GM18520 (cell line): ENCODE measurements at regions not wholly inside any gene's neighbourhood (a gene's known extent, or its start where the extent isn't known, plus 50 kb on each side); places are given as distances from the start of the nearest gene placed in this dataset.
"Not testable (repeated sequence)": the region's sequence is repeated elsewhere in the genome, so short reads cannot be mapped to it uniquely, and the experiment has no call there.

Source experiments
- ATAC-seq: cut with Tn5 transposase; IDR thresholded peaks from one replicate; pipeline ENCODE4 v1.9.1; 2021; ENCODE audit not compliant: unreplicated experiment

DNA sequence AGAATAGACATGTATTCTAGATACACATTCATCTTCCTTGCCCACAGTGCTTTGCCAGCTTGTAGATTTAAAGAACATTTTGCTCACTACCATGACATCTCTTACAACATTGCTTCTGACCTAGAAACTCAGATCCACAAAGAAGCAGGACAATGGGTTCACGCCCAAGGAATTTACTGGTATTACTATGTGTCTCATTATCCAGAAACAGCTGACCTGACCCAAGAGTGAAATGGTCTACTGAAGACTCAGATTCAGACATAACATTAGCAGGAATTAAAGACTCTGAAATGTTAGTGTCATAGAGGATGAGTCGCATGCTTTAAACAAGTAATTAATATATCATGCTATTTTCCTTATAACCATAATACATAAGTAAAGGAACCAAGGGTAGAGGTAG, 731.4 kb downstream of the GALC start:
- ATAC-seq = no peak

DNA sequence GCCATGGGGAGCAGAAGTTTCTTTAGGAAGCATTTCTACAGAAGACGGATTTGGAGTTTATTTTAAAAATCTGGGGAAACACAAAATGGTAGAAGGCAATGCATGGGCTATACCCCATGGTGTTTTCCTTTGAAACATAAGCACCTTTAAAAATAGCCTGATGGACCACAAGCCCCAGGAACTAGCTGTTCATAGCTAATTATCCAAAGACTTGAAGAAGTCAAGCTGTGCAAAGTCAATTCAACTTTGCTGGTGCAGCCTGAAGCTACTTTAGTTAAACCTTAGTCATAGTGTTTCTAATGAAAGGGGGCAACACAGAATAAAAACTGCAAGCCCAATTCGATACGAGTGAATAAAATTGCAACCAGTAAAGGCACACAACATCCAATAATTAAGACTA, 732.5 kb downstream of the GALC start:
- no peak for ATAC-seq

GRCh38 chr14:87257421-87257820, 735.6 kb downstream of the GALC start:
- ATAC-seq = no peak

DNA sequence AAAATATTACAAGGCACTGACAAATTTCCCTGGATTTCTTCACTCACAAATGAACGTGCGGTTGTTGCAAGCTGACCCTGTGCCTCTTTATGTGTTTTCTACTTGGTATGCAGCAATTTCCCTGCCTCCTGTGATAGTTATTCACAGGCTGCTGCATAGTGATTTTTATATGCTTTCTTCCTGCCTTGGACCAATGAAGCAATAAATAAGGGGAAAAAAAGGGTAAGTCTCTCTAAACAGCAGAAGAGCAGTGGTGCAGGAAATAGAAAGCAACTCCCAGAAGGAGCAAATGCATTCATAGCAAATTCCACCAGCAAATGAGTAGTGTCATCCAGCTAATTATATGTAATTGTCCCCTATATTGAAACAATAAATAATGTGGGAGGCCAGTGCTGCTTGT, 737.9 kb downstream of the GALC start:
- no peak for ATAC-seq

DNA sequence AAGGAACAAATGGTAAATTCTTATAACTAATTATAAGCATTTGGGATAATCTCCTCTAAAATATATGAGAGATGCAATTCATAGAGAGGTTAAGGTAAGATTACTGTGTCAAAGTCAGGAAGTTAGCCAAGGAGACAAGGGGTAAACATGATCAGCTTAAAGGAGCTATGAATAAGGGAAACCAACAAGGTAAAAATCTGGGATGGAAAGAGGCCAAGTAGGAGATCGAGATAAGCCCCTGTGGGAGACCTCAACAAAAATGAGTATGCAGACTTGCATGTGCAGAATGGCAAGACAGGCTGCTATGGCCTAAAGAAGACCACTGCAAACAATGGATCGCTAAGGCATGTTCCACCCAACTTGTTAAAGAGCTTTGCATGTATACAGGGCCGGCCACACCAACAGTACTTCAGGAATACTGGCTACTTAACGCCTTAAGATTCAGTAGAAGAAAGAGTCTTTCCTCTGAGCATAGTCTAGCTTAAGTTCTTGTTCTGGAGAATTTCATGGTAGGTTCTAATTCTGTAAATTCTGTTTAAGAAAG, 738.6 kb downstream of the GALC start:
- ATAC-seq = no peak

DNA sequence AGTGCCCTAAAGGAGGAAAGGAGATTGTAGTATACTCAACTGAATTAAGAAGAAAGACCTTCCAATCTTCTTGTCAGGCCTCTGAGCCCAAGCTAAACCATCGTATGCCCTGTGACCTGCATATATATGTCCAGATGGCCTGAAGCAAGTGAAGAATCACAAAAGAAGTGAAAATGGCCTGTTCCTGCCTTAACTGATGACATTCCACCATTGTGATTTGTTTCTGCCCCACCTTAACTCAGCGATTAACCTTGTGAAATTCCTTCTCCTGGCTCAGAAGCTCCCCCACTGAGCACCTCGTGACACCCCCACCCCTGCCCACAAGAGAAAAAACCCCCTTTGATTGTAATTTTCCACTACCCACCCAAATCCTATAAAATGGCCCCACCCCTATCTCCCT, 739.2 kb downstream of the GALC start:
- ATAC-seq = not testable (repeated sequence)

GRCh38 chr14:87252103-87252502, 740.9 kb downstream of the GALC start:
- no peak for ATAC-seq

- no peak for ATAC-seq
Measured at GRCh38 chr14:87251011-87251410, 742.0 kb downstream of the GALC start.

DNA sequence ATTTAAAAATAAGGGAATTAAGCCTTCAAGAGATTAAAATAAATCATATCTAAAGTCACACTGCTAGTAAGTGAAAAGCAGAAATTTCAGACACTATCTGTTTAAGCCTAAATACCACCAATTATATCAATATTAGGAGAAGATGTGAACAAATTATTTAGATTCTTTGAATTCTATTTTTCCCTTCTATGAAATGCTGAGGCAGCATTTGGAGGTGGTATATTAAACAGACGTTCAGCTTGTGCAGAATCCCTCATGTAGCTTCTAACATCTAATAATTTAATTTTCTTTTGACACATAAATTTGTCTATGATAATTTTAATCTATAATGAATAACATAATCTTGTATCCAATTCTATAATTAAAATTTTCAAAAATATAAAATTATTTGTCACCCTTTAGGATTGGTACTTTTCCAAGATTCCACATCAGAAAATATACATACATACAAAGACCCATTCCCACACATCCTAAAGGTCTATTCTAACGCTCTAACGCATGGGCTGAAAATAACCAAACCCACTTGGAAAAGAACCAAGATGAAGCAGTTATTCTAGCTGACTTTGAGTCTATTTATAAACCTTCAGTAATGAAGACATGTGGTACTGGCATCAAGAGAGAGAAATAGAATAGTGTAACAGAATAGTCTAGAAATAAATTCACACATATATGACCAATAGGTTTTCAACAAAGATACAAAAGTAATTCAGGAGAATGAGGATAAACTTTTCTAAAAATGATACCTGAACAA, 751.8 kb downstream of the GALC start:
- ATAC-seq = no peak

- not testable (repeated sequence) for ATAC-seq
Measured at GRCh38 chr14:87240319-87240718, 752.7 kb downstream of the GALC start.

GRCh38 chr14:87233806-87234384, 759.1 kb downstream of the GALC start:
- ATAC-seq = no peak

DNA sequence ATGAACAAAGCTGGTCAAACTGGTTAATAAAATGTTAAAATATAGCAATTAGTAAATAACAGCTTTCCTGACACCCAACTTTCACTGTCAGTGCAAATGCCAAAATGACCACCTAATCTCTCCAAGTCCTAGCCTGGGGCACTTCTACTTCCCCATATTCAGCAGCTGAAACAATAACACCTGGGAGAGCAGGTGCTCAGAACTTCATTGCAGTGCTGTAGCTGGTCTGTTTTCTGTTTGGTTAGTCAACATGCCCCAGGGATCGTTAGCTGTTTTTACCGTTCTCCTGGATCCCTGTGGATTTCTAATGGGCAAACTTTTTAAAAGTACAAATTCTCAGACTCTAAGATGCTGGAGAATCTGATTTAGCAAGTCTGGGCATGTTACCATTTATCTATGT, 759.7 kb downstream of the GALC start:
- no peak for ATAC-seq

DNA sequence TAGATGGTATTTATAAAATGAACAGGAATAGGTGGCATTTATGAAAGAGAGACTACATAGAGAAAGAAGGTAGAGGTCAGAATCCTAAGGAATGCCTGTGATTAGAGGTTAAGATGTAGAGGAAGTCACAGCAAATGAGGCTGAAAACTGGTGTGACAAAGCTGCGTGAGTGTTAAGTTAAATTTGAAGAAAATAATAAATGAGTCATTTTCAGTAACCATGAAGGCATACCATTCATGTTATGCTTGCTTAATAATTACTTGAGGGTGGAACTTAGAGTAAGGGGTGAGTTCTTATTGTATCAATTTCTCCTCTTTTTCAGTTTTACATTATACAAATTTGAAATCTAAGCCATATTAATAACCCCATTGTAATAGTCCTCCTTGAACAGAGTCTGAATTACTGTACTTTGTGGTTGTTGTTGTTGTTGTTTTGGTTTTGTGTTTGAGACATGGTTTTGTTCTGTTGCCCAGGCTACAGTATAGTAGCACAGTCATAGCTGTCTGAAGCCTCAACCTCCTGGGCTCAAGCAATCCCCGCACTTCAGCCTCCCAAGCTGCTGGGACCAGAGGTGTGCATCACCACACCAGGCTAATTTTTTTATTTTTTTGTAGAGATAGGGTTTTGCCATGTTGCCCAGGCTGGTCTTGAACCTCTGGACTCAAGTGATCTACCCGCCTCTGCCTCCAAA, 761.5 kb downstream of the GALC start:
- ATAC-seq = no peak

DNA sequence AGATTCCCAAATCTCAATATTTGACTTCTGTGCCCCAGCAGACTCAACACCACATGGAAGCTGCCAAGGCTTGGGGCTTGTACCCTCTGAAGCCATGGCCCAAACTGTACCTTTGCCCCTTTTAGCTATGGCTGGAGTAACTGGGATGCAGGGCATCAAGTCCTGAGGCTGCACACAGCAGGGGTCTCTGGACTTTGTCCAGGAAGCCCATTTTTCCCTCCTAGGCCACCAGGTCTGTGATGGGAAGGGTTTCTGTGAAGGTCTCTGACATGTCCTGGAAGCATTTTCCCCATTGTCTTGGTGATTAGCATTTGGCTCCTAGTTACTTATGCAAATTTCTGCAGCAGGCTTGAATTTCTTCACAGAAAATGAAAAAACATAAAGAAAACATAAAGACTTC, 762.3 kb downstream of the GALC start:
- ATAC-seq = no peak

GRCh38 chr14:87229131-87229530, 763.9 kb downstream of the GALC start:
- ATAC-seq = no peak

GRCh38 chr14:87217023-87217422, 776.0 kb downstream of the GALC start:
- ATAC-seq = no peak

GRCh38 chr14:87214558-87214957, 778.4 kb downstream of the GALC start:
- no peak for ATAC-seq

- no peak for ATAC-seq
Measured at GRCh38 chr14:87207756-87208155, 785.2 kb downstream of the GALC start.

- no peak for ATAC-seq
Measured at GRCh38 chr14:87205811-87206210, 787.2 kb downstream of the GALC start.

DNA sequence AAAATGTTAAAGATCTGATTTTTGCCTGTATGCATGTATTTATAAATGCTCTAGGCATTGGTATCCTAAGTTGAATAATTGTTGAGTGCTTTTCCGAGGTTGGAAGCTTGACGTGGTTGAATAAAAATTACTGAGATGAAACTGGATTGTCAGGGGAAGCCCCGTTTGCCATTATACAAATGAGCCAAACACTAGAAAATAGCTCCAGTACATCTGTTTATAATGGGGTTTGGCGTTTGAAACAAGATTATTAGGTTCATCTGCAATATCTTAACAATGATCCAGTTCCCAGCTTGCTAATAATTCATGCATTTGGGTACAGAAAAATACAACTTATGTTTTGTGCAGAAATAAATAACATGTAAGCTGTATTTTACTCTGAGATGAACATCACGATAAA, 789.6 kb downstream of the GALC start:
- no peak for ATAC-seq

DNA sequence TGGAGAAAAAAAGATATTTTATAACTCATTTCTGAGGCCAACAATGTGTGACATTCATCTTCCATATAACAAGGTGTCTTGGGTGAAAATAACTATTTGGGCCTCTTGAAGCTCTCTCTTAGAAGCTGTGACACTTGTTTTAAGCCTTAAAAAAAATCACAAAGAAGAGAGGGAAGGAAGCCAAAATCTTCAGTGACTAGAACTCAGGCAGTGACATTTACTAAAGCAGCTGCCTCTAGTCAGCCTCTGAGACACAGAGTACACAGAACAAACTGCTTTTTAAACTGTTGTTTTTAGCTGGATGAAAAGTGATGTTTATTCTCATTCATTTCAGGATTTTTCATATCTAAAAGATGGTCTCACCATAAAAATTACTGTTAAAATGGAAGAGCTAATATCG, 793.6 kb downstream of the GALC start:
- ATAC-seq = no peak

GRCh38 chr14:87196436-87196835, 796.5 kb downstream of the GALC start:
- no peak for ATAC-seq
